GM19023 (cell line): ENCODE measurements at regions not wholly inside any gene's neighbourhood (a gene's known extent, or its start where the extent isn't known, plus 50 kb on each side); places are given as distances from the start of the nearest gene placed in this dataset.
"Not testable (repeated sequence)": the region's sequence is repeated elsewhere in the genome, so short reads cannot be mapped to it uniquely, and the experiment has no call there.

ENCODE experiments used
- ATAC-seq: cut with Tn5 transposase; IDR thresholded peaks from one replicate; pipeline ENCODE4 v1.9.1; 2021; ENCODE audit warnings: mild to moderate bottlenecking, moderate library complexity; ENCODE audit not compliant: unreplicated experiment

DNA sequence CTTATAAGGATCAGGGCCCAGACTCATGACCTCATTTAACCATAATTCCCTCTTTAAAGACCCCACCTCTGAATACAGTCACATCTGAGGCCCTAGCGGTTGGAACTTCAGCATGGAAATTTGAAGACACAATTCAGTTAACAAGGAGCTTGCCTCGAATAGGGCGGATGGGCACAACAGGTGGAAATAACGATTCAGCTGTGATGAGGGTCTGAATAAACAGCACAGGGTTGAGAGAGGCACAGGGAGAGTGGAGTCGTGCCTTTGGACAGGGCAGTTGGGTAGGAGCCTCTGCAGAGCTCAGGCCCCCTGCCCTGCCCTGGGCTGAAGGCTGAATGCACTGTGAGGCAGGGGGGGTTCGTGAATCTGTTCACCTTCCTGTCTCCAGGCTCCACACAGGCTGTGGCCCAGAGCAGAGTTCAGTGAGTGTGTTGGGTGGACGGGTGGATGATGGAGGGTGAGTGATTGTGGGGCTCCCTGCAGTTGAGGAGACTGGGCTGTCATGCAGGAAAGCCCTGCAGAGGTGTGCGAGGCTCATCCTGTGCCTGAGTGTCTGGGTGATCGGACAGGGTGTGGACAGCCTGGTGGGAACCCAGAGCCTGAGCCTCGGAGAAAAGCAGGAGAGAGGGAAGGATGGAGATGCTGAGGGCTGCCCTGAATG is 243.1 kb downstream of the FOXD2 start:
- ATAC-seq: no peak

DNA sequence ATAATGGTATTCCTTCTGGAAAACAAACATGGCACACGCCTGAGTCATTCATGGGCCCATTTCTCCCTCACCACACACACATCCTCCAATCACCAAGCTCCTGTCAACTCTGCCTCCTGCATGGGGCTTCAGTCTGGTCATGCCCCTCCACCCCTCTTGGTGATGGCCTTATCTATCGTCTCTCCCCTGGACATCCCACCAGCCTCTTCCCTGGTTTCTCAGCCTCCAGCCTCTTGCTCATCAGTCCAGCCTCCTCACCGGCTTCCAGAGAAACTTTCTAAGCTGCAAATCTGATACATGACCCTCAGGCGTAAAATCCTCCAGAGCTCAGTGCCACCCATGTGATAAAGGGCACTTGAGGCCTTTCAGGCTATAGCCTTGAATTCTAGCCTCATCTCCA is 243.9 kb downstream of the FOXD2 start:
- no peak for ATAC-seq

- no peak for ATAC-seq
Measured at GRCh38 chr1:47682198-47682597, 244.4 kb downstream of the FOXD2 start.

DNA sequence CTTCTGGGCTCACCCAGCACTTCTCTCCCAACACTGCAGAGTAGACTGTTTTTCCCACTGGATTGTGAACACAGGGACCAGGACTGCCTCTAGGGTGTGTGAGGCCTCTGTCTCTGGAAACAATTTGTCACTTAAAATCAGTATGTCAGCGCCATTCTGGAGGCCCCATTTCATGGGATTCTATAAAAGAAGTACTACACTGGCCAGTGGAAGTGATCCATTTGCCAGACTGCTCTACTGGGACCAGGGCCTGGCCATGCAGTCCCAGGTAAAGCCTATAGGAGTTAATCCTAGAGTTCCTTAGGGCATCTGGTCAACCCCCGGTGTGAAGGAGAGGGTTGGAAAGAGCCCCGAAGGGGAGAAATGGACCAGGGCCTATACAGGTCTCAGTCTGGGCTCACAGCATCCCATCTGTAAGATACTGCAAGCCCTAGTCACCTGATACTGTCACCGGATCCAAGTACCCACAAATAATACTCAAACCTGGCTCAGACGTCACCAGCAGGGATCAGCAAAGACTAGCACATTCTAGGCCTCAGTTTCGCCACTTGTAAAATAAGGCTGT is 245.0 kb downstream of the FOXD2 start:
- no peak for ATAC-seq

DNA sequence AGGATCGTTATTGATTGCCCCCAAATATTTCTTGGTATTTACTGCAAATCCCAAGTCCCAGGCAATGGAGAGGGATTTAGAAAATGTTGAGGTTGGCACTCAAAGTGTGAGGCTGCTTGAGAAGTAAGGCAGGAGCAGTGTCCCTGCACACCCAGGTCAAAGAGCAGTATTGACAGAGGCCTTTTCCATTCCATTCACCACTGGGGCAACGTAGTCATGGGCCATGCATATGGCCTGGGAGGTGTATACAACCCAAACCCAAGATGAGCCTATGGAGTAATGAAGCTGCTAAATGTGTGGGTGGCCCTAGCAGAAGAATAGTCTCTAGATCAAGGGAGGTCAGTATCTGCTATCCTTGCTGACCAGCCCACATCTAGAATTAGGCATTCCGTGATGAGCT is 245.6 kb downstream of the FOXD2 start:
- no peak for ATAC-seq

DNA sequence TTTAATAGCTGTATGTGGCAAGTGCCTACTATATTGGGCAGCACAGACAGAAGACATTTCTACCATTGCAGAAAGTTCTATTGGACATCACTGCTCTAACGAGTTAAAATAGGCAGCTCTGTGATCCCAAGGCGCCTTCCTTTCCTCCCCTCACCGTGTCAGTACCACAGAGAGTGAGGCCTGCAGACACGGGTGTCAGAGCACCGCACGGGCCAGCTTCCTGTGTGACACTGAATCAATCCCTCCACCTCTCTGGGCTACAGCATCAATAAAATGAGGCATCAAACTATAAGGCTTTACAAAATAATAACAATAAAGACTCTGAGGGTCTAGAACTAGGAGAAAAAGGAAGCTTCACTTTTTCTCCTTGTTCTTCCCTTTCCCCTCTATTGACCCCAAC is 246.7 kb downstream of the FOXD2 start:
- no peak for ATAC-seq

DNA sequence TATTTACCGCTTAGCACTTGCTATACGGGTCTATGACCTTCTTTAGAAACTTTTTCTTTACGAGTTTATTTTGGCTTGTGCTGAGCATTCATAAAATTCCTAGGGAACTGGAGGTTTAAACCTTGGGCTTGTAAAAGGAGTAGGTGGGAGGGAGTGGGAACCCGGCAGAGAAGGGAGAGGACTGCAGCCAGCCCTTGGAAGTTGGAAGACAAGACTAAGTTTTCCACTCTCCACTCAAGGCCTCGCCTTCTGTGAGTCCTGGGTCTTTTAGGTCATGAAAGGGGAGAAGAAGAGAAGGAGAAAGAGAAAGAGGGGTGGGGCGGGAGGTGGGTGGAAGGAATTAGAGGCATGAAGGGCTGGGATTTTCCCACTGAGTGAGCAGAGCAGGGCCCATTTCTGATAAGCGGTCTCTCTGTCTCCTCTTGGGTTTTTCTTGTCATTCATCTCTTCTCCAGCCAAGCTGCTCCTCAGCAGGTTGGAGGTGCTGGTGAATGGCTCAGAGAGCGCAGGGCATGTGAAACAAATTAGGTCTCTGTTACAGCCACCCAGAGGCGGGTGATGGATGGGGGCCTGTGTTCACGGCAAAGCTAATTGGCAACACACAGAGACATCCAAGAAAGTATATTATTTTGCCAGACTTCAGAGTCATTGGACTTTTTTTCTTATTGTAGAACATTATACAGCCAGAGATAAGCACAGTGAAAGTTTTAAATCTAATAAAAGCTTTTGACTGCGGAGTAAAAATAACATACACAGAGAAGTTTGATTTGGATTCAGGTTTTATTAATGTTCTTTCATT is 247.3 kb downstream of the FOXD2 start:
- ATAC-seq: no peak

DNA sequence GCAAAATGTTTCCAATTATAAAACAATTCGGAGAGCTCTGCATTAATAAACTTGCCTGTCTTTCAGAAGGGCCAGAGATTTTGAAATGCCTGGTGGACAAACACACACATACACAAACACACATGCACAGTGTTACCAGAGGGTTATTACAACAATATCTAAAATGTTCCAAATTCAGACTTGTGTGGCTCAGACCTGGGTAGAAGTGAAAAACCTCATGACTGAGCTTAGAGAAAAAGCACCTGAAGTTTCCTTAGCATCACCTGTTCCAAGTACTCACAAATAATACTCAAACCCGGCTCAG is 247.9 kb downstream of the FOXD2 start:
- ATAC-seq: no peak

DNA sequence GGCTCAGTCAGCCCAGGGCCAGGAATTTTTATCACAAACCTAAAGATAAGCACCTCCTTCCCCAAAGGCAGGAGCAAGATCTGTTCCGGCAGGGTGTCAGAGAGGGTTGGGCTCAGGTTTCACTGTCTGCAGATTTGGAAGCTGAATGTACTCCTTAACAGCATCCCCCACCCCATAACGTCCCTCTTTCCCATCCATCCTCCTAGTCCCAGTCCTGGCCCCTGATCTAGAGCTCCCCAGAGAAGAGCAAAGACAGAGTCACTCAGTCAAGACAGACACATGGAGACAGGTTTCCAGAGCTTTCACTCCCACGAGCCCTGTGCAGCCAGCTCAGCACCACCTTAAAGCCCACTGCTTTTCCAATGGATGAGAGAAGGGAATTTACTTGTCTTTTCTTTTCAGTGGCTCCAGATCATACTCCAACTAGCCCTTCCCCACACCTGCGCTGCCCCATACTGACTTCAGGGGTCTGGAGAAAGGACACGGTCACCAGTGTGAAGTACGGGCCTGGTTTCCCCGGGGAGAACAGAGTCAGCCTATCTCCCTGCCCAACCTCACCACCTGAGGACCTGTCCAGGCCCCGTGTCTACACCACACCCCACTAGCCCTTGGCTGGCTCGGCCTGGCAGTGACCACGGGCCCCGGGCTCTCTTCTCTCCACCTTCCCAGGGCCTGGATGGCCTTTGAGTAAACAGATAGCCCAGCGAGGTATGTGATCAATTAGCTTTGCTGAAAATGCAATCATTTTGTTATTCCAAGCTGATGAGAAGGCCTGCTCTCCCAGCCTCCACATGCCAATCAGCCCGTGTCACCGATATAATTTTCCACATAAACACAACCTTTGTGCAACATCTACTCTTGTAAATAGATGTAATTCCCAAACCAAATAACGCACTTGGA is 249.1 kb downstream of the FOXD2 start:
- ATAC-seq: no peak

DNA sequence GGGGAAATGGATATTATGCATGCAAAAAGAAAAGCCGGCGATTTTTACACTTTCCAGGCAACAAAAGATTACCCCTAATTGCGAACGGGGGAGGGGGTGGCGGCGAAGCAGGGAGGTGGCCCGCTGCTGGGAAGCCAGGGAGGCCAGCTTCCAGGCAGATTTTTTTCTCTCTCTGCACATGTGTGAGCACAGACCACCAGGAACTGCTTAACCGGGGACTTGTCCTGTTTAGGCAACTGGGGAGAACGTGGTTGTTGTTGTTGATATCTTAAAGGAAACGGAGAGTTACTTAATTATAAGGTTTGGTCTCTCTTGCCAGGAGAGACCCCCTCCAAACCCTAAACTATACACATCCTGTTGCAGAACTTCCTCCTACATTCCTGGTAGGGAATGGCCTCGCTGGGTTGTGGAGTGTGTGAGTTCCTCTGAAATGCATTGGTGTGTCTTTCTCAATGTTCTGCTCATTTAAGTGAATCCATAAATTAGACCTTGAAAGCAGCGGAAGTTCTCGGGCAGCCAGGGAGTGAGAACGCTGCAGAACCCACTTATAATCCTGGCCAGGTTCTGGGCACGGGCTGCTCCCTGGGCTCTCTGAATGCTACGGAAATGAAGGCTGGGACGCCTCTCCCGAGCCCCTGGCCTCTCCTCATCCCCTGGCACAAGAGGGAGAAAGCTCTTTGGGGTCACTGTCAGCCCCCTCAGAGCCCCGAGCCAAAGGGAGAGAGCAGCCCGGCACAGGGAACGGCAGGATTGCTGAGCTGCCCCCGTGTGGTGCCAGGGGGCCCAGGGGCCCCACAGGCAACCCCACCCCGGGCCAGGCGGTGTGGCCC is 250.0 kb downstream of the FOXD2 start:
- no peak for ATAC-seq

- no peak for ATAC-seq
Measured at GRCh38 chr1:47688461-47689296, 250.8 kb downstream of the FOXD2 start.

GRCh38 chr1:47689894-47690293 is 252.1 kb downstream of the FOXD2 start:
- ATAC-seq: no peak

DNA sequence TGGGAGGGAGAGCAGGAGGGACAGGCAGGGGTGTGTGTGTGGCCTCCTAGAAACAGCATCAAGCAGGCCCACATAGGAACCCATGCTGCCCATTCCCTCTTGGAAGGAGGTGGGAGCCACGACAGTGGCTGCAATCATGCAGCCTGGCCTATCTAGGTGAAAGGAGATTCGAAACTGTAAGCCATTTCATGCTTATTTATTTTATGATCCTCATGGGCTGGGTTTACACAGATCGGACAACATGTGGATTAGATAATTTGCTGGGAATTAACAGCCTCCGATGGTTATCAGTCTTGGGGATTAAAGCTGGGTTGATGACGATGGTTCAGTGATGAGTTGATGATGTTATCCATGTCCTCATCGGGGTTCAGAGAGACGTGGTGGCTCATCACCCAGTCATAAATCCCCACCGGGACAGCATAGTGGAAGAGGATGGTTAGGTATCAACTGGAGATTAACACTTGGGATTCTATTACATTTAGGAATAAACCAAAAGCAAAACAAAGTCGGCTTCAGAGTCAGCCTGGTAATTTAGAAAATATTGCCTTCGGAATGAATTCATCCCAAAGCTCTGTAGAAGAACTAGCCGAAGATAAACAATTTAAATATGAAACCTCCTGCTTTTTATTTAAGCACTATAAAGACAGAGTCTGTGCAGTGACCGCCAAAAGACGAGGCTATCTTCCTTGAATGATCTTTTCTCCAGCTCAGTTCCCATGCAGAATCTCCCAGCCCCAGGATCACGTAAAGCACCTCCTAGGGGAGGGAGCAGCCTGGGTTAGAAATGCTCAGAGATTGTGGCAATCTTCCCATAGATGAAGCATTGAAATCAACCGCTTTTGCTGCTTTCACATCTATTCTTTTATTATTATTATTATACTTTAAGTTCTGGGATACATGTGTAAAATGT is 252.8 kb downstream of the FOXD2 start:
- ATAC-seq: no peak

DNA sequence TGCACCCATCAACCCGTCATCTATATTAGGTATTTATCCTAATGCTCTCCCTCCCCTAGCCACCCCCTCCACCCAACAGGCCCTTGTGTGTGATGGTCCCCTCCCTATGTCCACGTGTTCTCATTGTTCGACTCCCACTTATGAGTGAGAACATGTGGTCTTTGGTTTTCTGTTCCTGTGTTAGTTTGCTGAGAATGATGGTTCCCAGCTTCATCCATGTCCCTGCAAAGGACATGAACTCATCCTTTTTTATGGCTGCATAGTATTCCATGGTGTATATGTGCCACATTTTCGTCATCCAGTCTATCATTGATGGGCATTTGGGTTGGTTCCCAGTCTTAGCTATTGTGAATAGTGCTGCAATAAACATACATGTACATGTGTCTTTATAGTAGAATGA is 253.4 kb downstream of the FOXD2 start:
- ATAC-seq: not testable (repeated sequence)

- ATAC-seq: no peak
Measured at GRCh38 chr1:47692196-47692595, 254.4 kb downstream of the FOXD2 start.

- no peak for ATAC-seq
Measured at GRCh38 chr1:47693115-47693514, 255.3 kb downstream of the FOXD2 start.

DNA sequence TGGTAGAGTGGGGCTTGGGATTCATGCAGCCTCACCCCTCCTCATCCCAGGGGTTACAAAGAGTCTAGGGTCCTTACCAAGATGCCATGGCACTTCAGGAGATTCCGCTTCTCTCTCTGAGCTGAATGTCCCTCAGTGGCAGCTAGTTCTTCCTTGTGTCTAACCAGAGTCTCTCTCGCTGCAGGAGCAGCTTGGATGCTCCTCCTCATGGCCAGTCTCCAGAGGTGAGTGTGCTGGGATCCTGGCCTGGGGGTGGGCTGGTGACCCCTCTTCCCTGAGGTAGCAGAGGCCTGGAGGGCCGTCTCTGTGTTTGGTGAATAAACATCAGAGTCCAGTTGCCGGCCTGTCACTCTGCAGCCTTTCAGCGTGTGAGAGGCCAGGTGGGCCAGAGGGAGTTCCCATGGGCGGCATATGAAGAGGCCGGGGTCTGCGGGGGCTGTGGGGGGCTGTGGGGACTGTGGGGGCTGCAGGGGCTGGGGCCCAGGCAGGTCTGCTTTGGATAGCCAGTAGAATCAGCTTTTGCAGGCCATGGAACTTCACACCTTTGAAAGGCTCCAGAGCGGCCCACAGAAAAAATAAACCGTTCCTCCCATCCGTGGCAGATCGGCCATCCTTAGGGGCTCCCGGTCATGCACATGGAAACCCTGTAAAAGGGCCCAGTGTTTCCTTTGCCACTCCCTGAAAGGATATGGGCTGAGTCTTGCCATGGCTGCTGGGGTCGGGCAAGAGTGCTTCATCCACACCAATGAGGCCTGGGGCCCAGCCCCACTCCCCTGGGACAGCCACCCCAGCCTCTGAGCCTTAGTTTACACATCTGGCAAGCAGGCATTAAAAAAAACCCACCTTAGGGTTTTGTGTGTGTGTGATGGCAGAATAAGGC is 256.4 kb downstream of the FOXD2 start:
- no peak for ATAC-seq

GRCh38 chr1:47696404-47696736 is 258.5 kb downstream of the FOXD2 start:
- ATAC-seq: no peak
